Neural progenitor cell (in vitro differentiated cells): ENCODE measurements at regions not wholly inside any gene's neighbourhood (a gene's known extent, or its start where the extent isn't known, plus 50 kb on each side); places are given as distances from the start of the nearest gene placed in this dataset.

Experiments
- DNase-seq: peaks from one replicate; pipeline ENCODE4 v3.0.0-alpha.2; 2016; ENCODE audit warnings: low spot score
- H2AFZ ChIP-seq: fragments of 200-600 bp; sonication (generic); replicated peaks from 2 replicates; pipeline ENCODE4 v1.6.1; 2016; ENCODE audit warnings: antibody characterized with exemption
- H3F3A ChIP-seq: fragments of 200-600 bp; sonication (generic); 2 replicates; pipeline ENCODE4 v1.6.1; 2016; ENCODE audit warnings: antibody characterized with exemption, low read depth
- H3K27ac ChIP-seq: fragments of 200-600 bp; sonication (generic); 2 replicates; pipeline ENCODE4 v1.5.1; 2016; ENCODE audit warnings: mild to moderate bottlenecking
- H3K27me3 ChIP-seq: fragments of 200-600 bp; sonication (generic); 2 replicates; pipeline ENCODE4 v1.6.1; 2016; ENCODE audit warnings: mild to moderate bottlenecking, moderate library complexity
- H3K36me3 ChIP-seq: fragments of 200-600 bp; sonication (generic); 2 replicates; pipeline ENCODE4 v1.5.1; 2016
- H3K4me1 ChIP-seq: fragments of 200-600 bp; sonication (generic); 2 replicates; pipeline ENCODE4 v1.6.1; 2016; ENCODE audit warnings: mixed run types
- H3K4me2 ChIP-seq: fragments of 200-600 bp; sonication (generic); 2 replicates; pipeline ENCODE4 v1.6.1; 2016
- H3K4me3 ChIP-seq: fragments of 200-600 bp; sonication (generic); 2 replicates; pipeline ENCODE4 v1.5.1; 2016
- H3K79me2 ChIP-seq: fragments of 200-600 bp; sonication (generic); 2 replicates; pipeline ENCODE4 v1.6.1; 2016; ENCODE audit warnings: low read depth
- H3K9ac ChIP-seq: fragments of 200-600 bp; sonication (generic); 2 replicates; pipeline ENCODE4 v1.6.1; 2016
- H3K9me3 ChIP-seq: fragments of 200-600 bp; sonication (generic); 2 replicates; pipeline ENCODE4 v1.5.1; 2016; ENCODE audit warnings: low read depth
- H4K20me1 ChIP-seq: fragments of 200-600 bp; sonication (generic); 2 replicates; pipeline ENCODE4 v1.6.1; 2016; ENCODE audit warnings: low read depth
- H3K27ac Mint-ChIP-seq: 3 replicates; pipeline ENCODE4 v1.8.0; 2021; ENCODE audit warnings: mixed read lengths
- H3K27me3 Mint-ChIP-seq: 2 replicates; pipeline ENCODE4 v1.8.0; 2022; ENCODE audit warnings: low read depth, mild to moderate bottlenecking, inconsistent platforms, moderate library complexity, mixed read lengths; ENCODE audit not compliant: insufficient read depth
- H3K36me3 Mint-ChIP-seq: 3 replicates; pipeline ENCODE4 v1.8.0; 2021; ENCODE audit warnings: mixed read lengths
- H3K4me1 Mint-ChIP-seq: 3 replicates; pipeline ENCODE4 v1.8.0; 2021; ENCODE audit warnings: mixed read lengths
- H3K4me3 Mint-ChIP-seq: 3 replicates; pipeline ENCODE4 v1.8.0; 2021; ENCODE audit warnings: mild to moderate bottlenecking, moderate library complexity, mixed read lengths
- H3K9me3 Mint-ChIP-seq: 3 replicates; pipeline ENCODE4 v1.8.0; 2020; ENCODE audit warnings: mixed read lengths
- EZH2 ChIP-seq: fragments of 200-600 bp; sonication (generic); IDR thresholded peaks from 2 replicates; pipeline ENCODE4 v1.6.1; 2017; ENCODE audit warnings: antibody characterized with exemption, mild to moderate bottlenecking, moderate library complexity
- EZH2phosphoT487 ChIP-seq: fragments of 200-600 bp; sonication (generic); IDR thresholded peaks from 2 replicates; pipeline ENCODE4 v1.6.1; 2017; ENCODE audit warnings: antibody characterized with exemption
- TF ChIP-seq, protein P1 (sequence below): fragments of 200-600 bp; sonication (generic); IDR thresholded peaks from 2 replicates; pipeline ENCODE4 v1.5.1; 2017; ENCODE audit warnings: antibody characterized with exemption, mild to moderate bottlenecking

DNA sequence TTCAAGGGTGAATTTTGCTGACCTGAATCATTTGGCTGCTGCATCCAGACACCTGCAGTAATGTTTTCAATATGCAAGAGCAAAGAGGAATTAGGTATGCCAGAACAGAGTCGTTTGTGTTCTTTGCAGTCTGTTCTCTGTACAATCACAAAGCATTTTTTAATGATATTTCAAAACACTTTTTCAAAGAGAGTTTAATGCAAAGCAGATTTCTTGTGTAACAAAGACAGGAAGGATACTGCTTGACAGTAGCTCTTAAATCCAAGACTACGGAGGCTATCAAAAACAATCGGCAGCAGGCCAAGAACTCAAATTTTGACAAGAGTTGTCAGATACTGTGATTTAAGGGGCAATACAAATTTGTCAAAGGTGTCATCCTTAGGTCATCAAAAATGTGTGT lies 341.9 kb downstream of the GADD45G start:
- H3K36me3 Mint-ChIP-seq = no peaks in the 10 kb centered on the region

GRCh38 chr9:89949111-89949510 lies 344.3 kb downstream of the GADD45G start:
- TF ChIP-seq EZH2phosphoT487 (no peak), EZH2 (no peak)
- TF ChIP-seq, protein P1, sequence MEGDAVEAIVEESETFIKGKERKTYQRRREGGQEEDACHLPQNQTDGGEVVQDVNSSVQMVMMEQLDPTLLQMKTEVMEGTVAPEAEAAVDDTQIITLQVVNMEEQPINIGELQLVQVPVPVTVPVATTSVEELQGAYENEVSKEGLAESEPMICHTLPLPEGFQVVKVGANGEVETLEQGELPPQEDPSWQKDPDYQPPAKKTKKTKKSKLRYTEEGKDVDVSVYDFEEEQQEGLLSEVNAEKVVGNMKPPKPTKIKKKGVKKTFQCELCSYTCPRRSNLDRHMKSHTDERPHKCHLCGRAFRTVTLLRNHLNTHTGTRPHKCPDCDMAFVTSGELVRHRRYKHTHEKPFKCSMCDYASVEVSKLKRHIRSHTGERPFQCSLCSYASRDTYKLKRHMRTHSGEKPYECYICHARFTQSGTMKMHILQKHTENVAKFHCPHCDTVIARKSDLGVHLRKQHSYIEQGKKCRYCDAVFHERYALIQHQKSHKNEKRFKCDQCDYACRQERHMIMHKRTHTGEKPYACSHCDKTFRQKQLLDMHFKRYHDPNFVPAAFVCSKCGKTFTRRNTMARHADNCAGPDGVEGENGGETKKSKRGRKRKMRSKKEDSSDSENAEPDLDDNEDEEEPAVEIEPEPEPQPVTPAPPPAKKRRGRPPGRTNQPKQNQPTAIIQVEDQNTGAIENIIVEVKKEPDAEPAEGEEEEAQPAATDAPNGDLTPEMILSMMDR = no peak
- no peaks in the 10 kb centered on the region for H3K27me3 ChIP-seq
- H3K9ac ChIP-seq = no peak overlapping the region
- Mint-ChIP-seq H3K27ac (no peak overlapping the region), H3K27me3 (peaks cover 2% of the 10 kb centered on the region), H3K36me3 (no peaks in the 10 kb centered on the region), H3K4me1 (no peaks in the 10 kb centered on the region), H3K9me3 (no peaks in the 10 kb centered on the region), H3K4me3 (no peak overlapping the region)
- no peak overlapping the region for H3K4me3 ChIP-seq
- no peaks in the 10 kb centered on the region for H3K9me3 ChIP-seq
- H3K79me2 ChIP-seq = no peaks in the 10 kb centered on the region
- no peaks in the 10 kb centered on the region for H4K20me1 ChIP-seq
- no peak overlapping the region for H2AFZ ChIP-seq
- H3K4me2 ChIP-seq = no peak overlapping the region
- no peaks in the 10 kb centered on the region for H3K36me3 ChIP-seq
- H3K4me1 ChIP-seq = no peaks in the 10 kb centered on the region
- no peaks in the 10 kb centered on the region for H3F3A ChIP-seq
- no peak for DNase-seq
- H3K27ac ChIP-seq = no peak overlapping the region

More for the DNA sequence above, 341.9 kb downstream of the GADD45G start:
- no peak overlapping the region for H3K4me3 Mint-ChIP-seq
- Histone ChIP-seq H3K9ac (no peak overlapping the region), H3K27ac (no peak overlapping the region), H3K79me2 (no peaks in the 10 kb centered on the region), H2AFZ (no peak overlapping the region), H3K4me1 (no peaks in the 10 kb centered on the region), H3K9me3 (no peaks in the 10 kb centered on the region), H3K4me3 (no peak overlapping the region), H3F3A (no peaks in the 10 kb centered on the region), H3K4me2 (no peak overlapping the region), H3K27me3 (no peaks in the 10 kb centered on the region), H3K36me3 (no peaks in the 10 kb centered on the region), H4K20me1 (no peaks in the 10 kb centered on the region)
- no peaks in the 10 kb centered on the region for H3K9me3 Mint-ChIP-seq
- DNase-seq = no peak
- H3K27ac Mint-ChIP-seq = no peak overlapping the region
- TF ChIP-seq, protein P1 = no peak
- no peak for TF ChIP-seq EZH2phosphoT487
- TF ChIP-seq EZH2 = no peak
- peaks cover 3% of the 10 kb centered on the region for H3K27me3 Mint-ChIP-seq
- no peaks in the 10 kb centered on the region for H3K4me1 Mint-ChIP-seq

GRCh38 chr9:89951675-89952074 lies 346.9 kb downstream of the GADD45G start:
- Histone ChIP-seq H3K27me3 (no peaks in the 10 kb centered on the region), H3K79me2 (no peaks in the 10 kb centered on the region), H3K4me2 (no peak overlapping the region), H3K4me1 (no peaks in the 10 kb centered on the region), H3K27ac (no peak overlapping the region), H2AFZ (no peak overlapping the region), H3K9ac (no peak overlapping the region), H4K20me1 (no peaks in the 10 kb centered on the region), H3K36me3 (no peaks in the 10 kb centered on the region), H3K9me3 (no peaks in the 10 kb centered on the region), H3F3A (no peaks in the 10 kb centered on the region), H3K4me3 (no peak overlapping the region)
- peaks cover 5% of the 10 kb centered on the region for H3K27me3 Mint-ChIP-seq
- no peak overlapping the region for H3K4me3 Mint-ChIP-seq
- H3K27ac Mint-ChIP-seq = no peak overlapping the region
- no peak for DNase-seq
- TF ChIP-seq, protein P1 = no peak
- no peak for TF ChIP-seq EZH2
- TF ChIP-seq EZH2phosphoT487 = no peak
- H3K4me1 Mint-ChIP-seq = peaks cover 8% of the 10 kb centered on the region
- no peaks in the 10 kb centered on the region for H3K9me3 Mint-ChIP-seq
- no peaks in the 10 kb centered on the region for H3K36me3 Mint-ChIP-seq
